Stimulated activated CD4-positive, alpha-beta T cell treated with anti-CD3 and anti-CD28 coated beads, Interleukin-12 subunit alpha, Interleukin-12 subunit beta, amount 100 ng/mL, for 24 hours (primary cell): ENCODE measurements at regions not wholly inside any gene's neighbourhood (a gene's known extent, or its start where the extent isn't known, plus 50 kb on each side); places are given as distances from the start of the nearest gene placed in this dataset.

Source experiments
- DNase-seq, 2 experiments: peaks; one replicate each; pipeline ENCODE4 v3.0.0-alpha.2; 2020; ENCODE audit warnings: low read depth in 2 of 2

DNA sequence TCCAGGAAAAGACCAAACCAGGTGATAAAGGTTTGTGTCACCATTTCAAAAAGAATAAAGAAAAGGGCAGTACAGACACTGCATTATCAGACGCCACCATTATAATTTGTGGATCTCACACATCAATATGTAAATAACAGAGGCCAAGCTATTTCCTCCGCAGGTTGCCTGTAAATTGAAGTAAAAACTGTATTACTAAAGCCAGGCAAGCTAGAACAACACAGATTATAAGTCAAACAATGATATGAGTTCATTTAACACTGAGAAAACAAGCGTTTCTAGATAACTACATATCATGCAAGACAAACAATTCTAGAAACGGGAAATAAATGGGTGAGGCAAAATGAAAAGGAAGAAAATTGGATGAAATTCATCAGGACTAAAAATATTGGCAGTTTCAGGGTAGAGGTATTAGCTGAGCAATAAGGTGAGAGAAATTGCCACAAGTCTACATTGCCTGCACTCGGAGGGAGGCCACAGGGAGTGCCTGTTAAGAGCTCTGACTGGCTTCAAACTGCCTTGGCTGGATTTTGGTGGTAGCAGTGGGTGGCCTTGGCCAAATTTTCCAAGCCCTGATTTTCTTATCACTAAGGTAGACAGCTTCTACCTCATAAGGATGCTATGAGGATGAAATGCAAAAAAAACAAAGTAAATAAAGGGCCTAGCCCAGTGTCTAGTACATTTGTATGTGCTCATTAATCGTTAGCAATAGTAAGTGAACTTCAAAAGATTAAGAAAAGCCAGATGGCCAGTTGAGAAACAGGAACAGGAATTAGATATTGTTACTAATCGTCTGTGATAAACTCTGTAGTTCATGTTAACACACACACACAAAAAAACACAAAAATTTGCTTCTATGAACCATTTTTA lies 240.0 kb upstream of the NFE2L3 start:
- DNase-seq: no peak

DNA sequence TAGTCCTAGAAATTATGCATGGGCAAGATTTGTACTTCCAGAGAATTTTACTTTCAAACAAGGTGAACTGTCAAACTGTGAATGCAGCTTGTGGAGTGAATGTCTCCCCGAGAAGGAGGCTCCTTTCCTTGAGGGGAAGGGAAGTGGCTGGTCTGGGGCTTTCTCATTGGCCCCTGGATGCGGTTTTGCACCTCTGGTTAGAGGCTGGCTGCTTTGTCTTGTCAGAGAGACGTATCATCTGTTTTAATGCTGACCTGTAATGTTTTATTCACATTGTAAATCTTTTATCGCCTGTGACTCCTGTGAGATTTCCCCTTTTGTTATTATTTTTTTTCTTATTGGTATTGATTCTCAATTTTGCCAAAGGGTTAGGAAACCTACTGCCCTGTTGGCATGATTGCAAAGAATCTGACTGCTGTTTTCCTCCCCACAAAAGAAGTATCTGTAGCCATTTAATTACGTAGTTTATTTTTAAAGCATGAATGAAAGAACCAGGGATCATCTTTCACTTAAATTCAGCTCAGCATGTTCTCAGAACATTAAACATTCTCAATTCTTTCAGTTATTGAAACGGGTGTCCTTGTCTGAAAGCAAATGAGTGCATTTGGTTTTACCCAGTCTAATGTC lies 238.3 kb upstream of the NFE2L3 start:
- DNase-seq: no peak

DNA sequence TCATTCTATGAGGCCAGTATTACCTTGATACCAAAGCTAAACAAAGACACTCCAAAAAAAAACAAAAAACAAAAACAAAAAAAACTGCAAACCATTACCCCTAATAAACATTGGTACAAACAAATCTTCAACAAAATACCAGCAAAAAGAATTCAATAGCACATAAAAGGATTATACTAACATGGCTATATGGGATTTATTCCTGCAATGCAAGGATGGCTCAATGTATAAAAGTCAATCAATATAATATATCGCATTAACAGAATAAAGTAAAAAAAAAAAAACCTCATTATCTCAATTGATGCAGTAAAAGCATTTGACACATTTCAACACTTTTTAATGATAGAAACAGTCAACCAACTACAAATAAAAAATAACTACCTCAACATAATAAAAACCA lies 233.3 kb upstream of the NFE2L3 start:
- DNase-seq: no peak

DNA sequence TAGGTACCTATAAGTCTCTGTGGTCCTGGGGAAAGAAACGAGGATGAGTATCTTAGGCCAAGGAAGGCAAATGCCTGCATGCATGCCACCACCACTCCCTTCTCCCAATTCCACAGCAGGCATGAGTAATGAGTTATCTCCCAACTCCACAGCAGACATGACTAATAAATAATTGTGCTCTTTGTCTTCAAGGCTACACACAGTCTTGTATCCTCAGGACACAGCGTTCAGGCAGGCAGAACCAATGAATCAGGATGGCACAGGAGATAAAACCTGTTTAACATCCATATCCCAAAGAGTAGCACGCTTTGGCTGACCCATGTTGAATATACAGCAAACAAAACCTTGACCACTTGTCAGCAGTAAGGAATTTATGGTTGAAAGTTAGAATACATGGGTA lies 229.7 kb upstream of the NFE2L3 start:
- no peak for DNase-seq

DNA sequence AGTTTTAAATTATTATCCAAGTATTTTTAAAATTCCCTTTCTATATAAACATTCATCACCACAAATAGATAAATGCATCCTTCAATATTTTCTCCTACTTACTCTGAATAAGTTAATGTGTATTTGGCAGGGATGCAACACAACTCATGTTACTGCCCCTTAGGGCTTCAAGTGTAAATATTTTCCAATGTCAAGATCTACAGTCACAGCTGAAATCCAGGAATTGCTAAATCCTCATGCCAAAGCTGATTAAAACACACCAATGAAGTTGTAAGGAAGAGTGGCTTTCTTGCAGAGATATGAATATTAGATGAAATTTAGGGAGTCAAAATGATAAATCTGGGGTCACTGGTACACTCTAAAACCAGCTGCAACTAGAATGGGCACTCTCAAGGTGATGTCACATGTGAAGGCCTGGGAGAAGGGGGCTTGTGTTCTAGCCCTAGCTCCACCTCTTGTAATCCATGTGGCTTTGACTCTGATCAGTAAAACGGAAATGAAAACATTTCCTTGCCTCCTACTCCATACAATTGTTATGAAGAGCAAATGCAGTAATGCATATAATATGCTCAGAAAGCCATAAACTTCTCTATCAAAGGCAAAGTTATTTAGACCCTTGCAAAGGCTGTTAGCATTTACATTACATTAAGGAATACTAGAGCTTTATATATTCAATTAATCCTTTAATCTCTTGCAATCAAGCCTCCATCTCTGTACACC lies 228.1 kb upstream of the NFE2L3 start:
- no peak for DNase-seq

DNA sequence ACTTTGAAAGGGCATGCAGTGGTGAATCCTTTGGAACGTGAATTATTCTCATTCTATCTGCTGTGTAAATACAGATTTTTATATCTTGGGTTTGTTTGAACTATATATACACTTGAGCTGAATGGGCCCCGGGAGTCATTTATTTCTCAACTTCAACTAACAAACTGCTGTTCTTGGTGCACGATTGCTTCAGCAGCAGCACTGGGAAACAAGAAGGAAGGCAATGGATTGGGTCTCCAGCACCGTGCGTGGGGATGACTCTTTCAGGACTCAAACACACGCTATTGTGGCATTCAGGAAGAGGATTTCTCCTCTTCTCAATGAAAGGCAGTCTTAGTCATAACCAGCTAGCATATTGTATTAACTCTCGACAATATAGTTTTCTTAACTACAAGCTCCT lies 226.0 kb upstream of the NFE2L3 start:
- no peak for DNase-seq

DNA sequence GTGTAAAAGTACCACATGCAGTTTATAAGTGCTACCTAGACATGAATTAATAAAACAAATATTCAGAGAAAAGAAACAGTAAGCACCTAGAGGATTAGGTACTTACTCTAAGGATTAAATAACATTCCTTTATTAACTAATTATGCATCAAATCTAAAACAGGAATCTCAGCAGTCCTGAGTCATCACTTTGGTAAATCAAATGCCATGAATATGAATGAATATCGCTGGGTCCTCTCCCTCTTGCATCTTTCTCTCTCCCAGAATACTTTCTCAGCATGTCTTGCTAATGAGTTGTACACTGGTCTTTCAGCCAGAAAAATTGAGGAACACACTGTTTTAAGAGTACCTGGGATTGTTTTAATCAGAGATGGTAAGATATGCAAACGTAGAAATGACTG lies 225.5 kb upstream of the NFE2L3 start:
- no peak for DNase-seq

DNA sequence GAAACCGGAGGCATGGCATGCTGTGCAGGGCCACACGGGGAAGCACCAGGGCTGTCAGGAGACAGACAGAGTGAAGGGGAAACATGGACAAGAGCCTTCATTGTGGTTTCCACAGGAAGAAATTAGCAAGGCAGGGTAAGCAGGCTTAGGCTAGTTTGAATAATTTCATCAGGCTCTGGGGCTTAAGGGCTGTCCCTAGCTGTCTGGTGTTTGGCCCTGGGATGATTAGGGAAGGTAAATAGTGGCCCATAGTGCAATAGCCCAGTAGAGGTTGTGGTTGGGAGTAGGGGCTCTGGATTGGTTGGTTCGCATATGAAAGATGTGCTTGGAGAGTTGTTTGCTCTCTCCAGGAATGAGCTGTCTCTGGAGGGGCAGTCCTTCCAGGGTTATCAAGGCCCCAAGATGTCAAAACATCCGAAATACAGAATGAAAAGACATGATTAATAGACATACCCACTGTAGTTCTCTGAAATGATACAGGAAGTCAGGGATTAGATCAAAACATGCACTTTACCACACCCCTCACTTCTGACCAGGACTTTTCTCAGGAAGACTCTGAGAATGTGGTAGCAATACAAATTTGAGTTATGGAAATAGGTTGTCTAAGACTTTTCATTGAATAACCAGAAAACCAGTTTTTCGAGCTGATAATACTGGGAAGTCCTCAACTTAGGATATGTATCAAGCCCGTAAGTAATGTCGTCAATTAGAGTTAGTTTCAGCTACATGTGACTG lies 224.9 kb upstream of the NFE2L3 start:
- no peak for DNase-seq

DNA sequence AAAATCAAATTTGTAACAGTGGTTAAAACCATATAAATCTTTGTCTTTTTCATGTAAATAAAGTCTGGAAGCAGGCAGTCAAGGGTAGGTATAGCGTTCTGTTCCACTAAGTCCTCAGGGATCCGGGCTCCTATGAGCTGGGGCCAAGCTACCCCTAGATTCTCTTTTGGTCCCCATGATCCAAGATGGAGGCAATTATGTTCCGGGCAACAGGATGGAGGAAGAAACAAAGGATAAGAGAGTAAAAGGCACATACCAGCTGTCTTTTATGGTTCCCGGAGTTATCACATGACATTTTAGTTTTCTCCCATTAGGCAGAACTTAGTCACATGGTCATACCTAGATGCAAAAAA lies 224.4 kb upstream of the NFE2L3 start:
- DNase-seq: no peak

DNA sequence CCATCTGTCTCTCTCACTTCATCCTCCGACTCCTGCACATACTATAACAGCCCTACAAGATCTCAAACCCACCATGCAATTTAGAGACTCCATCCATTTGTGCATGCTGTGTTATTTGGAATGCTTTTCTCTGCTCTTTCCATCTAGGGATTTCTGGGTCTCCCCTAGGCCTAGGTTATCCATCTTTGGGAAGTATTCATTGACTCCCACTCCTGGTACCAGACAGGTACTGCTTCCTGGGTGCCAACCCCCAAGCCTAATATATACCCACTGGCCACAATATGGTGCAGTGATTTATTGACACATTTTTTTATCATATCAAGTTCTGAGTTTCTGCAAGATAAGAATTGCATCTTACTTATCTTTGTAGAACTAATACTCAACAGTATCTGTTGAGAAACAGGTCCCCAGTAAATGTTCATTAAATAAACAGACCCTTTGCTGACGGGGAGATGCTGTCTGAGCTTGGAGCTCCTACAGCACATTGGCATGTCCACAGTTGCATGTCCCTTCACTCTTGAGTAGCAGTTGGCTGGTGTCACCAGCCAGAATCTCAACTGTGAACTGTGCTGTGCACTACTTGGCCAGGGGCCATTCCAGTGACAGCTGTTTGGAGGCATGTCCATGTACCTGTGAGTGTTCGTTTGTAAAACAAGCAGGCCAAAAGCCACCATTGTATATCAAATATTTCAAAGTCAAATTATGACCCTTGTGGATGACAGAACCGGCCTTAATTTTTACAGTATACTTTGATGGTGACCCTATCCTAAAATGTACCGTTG lies 223.3 kb upstream of the NFE2L3 start:
- DNase-seq: no peak

DNA sequence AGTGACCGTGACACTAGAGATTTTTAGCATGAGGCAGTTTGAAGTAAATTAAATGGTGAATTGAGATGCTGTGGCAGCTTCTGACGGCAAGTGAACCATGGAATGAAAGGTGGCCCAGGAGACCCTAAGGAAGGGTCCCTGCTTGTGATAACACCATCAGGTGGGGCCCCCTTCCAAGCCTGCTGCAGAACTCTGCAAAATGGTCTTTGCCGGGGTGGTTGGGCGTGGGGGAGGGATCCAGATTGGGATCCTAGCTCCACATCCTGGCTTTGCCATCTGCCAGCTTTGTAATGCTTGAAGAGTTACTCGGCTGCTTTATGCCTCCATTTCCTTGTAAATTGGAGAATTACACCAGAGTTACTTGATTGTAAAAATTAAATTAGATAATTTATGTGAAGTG lies 222.6 kb upstream of the NFE2L3 start:
- DNase-seq: no peak

DNA sequence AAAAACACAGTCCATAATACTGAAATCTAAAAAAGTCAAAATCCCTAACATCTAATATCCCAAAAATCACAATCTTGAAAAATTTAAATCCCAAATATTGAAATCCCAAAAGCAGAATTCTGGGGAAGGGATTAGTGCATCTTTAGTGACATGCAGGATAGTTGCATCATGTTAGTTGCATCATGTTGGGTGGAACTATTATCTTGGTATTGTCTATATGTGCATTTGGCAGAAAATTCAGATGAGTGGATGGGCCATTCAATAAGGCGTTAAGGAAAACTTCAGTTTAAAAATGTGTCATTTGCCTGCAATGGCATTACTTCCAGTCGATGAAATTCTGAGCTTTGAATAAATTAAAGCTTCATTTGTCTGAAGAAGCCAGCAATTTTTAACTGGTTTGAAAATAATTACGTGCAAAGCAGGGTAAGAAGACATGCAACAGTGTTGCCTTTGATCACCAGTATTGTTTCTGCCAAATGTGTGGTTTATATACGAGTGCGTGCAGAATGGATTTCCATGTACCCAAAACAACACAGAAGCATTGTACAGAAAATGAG lies 221.4 kb upstream of the NFE2L3 start:
- no peak for DNase-seq

DNA sequence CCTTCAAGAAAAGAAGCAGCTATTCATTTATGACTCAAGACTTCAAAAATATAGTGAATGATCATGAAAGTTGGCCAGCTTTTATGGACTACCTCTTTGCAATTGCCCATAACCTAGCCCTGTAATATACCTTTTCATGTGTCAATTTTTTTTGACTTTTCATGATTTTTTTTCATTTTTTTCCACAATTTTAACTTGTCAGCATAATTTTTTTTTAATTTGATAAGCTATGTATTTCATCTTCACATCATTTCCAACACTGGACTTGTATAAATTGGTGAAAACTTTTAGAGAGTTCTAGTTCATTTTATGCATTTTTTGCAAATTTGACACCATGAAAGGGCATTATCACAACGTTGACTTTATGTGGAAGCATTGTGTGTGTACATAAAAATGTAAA lies 220.8 kb upstream of the NFE2L3 start:
- no peak for DNase-seq

DNA sequence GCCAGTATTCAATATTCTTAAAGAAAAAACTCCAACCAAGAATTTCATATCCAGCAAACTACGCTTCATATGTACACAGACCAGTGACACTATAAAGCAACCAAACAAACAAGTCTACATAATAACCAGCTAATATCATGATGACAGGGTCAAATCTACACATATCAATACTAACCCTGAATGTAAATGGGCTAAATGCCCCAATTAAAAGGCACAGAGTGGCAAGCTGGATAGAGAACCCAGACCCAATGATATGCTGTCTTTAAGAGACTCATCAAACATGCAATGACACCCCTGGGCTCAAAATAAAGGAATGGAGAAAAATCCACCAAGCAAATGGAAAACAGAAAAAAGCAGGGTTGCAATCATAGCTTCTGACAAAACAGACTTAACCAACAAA lies 218.1 kb upstream of the NFE2L3 start:
- DNase-seq: no peak

DNA sequence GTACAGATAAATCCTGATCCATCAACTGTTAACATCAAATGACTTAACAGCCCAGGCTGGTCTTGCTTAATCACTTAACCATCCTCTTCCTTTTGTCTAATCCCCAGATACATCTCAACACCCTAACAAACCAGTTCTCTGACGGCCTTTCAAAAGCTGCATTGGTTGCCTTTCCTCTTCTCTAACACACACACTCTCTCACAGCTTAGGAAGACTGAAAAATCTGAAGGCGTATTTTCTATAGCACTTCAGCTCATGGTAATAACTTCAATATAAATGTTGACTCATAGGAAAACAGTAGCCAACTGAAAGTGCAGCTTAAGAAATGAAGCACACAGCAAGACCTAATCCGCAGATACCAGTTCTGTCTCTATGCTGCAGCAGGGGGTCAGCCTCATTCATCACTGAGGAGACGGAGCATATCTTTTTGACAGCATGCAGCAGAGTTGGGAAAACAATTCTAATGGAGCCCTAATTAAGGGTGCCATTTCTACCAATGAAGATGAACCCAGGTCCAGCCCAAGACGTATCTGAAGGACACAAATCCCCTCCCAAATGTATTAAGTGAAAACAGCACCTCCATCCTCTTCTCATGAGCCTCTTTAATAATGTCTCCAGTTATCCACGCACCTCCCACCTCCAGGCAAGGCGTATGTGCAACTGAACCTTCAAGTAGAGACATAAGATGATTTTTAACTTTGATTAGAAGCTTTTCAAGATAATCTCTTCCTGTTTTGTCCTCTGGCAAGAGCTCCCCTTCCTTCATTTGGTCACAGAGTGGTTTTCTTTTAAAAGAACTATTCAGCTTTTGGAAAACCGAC lies 211.7 kb upstream of the NFE2L3 start:
- no peak for DNase-seq

DNA sequence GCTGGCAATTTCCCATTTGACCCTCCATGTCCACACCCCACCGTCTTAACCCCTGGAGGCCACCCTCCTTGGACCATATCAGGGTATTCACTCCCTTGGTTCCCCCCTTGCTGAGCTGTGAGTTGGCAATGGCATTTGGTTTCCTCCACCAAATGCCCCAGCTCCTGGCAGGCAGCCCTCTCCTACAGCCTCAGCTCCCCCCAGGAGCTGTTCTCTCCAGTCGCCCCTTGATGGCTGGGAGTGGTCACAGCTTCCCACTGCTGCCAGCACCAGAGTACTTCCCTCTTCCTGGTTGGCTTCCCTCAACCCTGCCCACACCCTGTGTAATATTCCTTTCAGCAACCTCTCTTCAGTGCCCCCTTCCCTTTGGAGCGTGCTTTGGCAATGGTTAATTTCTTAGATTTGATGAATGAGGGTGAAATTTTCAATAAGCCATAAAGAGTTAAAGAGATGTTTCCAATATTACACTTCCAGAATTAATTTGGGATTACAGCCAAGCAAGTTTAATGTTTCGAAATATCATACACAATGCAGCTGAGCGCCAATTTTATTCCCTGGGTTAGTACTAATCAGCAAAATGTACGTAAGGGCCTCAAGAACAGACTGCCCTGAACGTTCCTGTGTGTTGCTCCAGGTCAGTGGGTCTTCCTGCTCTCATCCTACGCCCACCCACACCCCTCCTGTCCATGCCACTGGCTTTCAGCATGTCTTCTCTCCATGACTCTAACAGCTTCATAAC lies 207.1 kb upstream of the NFE2L3 start:
- no peak for DNase-seq

DNA sequence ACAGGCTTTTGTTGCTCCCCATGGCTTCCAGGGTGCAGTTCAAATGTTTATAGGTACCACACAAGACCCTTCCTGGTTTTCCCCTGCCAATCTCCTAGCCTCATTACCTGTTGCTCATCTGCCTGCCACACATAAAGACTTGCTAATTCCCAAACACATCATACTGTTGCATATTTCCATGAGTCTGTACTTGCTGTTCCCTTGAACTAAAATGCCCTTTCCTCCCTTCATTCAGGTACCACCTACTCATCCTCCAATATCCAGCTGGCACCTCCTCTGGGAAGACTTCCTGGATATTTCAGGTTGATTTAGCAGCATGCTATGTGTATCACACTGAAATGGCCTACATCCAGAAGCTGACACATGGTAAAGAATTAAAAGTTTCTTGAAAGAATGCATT lies 206.4 kb upstream of the NFE2L3 start:
- DNase-seq: no peak

DNA sequence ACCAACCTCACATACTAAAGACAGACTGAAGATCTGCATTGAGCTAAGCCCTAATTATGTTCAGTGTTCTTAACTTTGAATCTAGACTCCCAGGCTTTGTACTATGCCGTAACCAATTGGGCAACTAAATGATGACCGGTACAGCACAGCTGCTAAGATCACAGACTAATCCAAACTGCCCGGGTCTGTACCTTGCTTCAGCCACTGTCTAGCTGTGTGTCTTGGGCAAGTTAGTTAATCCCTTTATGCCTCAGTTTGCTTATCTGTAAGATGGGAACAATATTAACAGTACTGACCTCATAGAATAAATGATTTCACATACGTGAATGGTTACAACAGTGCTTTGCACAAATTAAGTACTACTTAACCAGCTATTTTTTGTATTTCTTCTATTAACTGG lies 205.8 kb upstream of the NFE2L3 start:
- no peak for DNase-seq

DNA sequence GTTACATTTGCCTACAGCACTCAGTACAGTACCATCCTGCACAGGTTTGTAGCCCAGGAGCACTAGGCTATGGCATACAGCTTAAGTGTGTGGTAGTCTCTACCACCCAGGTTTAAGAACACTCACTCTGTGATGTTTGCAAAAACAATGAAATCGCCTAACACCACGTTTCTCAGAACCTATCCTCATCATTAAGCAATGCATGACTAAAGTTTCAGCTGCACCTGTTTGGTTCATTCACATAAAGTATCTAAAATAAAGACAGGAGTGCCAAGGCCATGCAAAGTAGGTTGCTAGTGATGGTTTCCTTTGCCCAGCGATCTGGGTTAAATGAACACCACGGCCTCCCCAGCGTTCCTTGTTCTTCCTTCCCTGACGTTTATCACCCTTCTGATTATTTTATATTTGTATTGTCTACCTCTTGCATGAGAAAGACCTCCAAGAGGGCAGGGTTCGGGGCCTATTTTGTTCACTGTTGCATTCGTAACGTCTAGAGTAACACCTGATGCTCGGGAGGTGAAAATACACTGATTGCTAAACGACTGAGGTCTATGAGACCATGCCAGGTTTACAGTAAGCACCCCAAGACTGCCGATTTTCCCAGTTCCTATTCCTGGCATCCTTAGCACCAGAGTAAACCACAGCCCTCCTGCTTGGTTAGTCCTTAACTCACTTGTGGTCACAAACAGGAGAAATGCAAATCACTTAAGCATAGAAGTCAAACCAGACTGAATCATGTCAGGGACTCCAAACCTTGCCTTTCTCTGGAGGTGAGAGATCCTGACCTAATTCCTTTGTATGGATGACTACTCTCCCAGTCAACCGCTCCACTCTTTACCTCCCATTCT lies 204.1 kb upstream of the NFE2L3 start:
- no peak for DNase-seq
